ENCODE measurements at regions not wholly inside any gene's neighbourhood (a gene's known extent, or its start where the extent isn't known, plus 50 kb on each side); places are given as distances from the start of the nearest gene placed in this dataset.

- Histone ChIP-seq H3K27ac (ENCODE audit: low read depth, low read length) (no peak overlapping the region), H3K9ac (ENCODE audit: low read depth, low read length) (no peak overlapping the region), H3K9me3 (ENCODE audit: control insufficient read depth, insufficient read depth, low read length) (no peaks in the 10 kb centered on the region), H3K27me3 (ENCODE audit: control insufficient read depth, insufficient read depth, low read length) (no peaks in the 10 kb centered on the region), H3K4me1 (ENCODE audit: control insufficient read depth, insufficient read depth, low read length) (no peaks in the 10 kb centered on the region), H3K4me3 (ENCODE audit: low read depth, low read length) (no peak overlapping the region), H3K36me3 (ENCODE audit: control insufficient read depth, insufficient read depth, low read length) (no peaks in the 10 kb centered on the region)
These were observed 280.1 kb upstream of the GRM7 start for GRCh38 chr3:6580808-6581207.

- Histone ChIP-seq H3K27me3 (ENCODE audit: control insufficient read depth, insufficient read depth, low read length) (no peaks in the 10 kb centered on the region), H3K4me1 (ENCODE audit: control insufficient read depth, insufficient read depth, low read length) (no peaks in the 10 kb centered on the region), H3K9ac (ENCODE audit: low read depth, low read length) (no peak overlapping the region), H3K36me3 (ENCODE audit: control insufficient read depth, insufficient read depth, low read length) (no peaks in the 10 kb centered on the region), H3K9me3 (ENCODE audit: control insufficient read depth, insufficient read depth, low read length) (no peaks in the 10 kb centered on the region), H3K4me3 (ENCODE audit: low read depth, low read length) (no peak overlapping the region), H3K27ac (ENCODE audit: low read depth, low read length) (no peak overlapping the region)
These were observed 275.6 kb upstream of the GRM7 start for GRCh38 chr3:6585360-6585759.

GRCh38 chr3:6600237-6600636 is 260.7 kb upstream of the GRM7 start:
- Histone ChIP-seq H3K4me1 (ENCODE audit: control insufficient read depth, insufficient read depth, low read length) (peaks cover 5% of the 10 kb centered on the region; the same call in 1 of the 2 replicates), H3K4me3 (ENCODE audit: low read depth, low read length) (no peak overlapping the region), H3K36me3 (ENCODE audit: control insufficient read depth, insufficient read depth, low read length) (no peaks in the 10 kb centered on the region), H3K27ac (ENCODE audit: low read depth, low read length) (no peak overlapping the region), H3K27me3 (ENCODE audit: control insufficient read depth, insufficient read depth, low read length) (no peaks in the 10 kb centered on the region), H3K9me3 (ENCODE audit: control insufficient read depth, insufficient read depth, low read length) (no peaks in the 10 kb centered on the region), H3K9ac (ENCODE audit: low read depth, low read length) (no peak overlapping the region)

DNA sequence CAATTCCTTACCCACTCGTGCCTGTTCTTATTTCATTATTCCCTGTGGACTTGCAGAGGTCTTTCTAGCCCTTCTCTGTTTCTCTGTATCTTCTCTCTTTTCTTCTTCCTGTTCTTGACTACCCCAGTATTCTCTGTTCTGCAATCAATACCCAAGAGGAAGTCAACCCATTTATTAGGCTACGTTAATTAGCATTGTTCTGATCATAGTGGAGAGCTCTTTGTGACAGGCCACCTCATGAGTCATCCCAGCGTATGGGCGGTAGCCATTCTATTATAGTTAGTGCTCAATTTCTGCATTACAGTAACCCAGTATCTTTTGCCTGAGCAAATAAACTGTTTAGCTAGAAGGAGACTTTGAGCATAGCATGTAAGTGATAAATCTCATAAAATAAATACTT is 259.5 kb upstream of the GRM7 start:
- no peaks in the 10 kb centered on the region for H3K9me3 ChIP-seq (ENCODE audit: control insufficient read depth, insufficient read depth, low read length)
- no peak overlapping the region for H3K27ac ChIP-seq (ENCODE audit: low read depth, low read length)
- H3K27me3 ChIP-seq (ENCODE audit: control insufficient read depth, insufficient read depth, low read length) = no peaks in the 10 kb centered on the region
- no peaks in the 10 kb centered on the region for H3K36me3 ChIP-seq (ENCODE audit: control insufficient read depth, insufficient read depth, low read length)
- no peak overlapping the region for H3K9ac ChIP-seq (ENCODE audit: low read depth, low read length)
- peaks cover 5% of the 10 kb centered on the region; the same call in 1 of the 2 replicates for H3K4me1 ChIP-seq (ENCODE audit: control insufficient read depth, insufficient read depth, low read length)
- no peak overlapping the region for H3K4me3 ChIP-seq (ENCODE audit: low read depth, low read length)

- no peak overlapping the region for H3K9ac ChIP-seq (ENCODE audit: low read depth, low read length)
- no peak overlapping the region for H3K27ac ChIP-seq (ENCODE audit: low read depth, low read length)
- no peaks in the 10 kb centered on the region for H3K27me3 ChIP-seq (ENCODE audit: control insufficient read depth, insufficient read depth, low read length)
- no peaks in the 10 kb centered on the region for H3K36me3 ChIP-seq (ENCODE audit: control insufficient read depth, insufficient read depth, low read length)
- H3K4me1 ChIP-seq (ENCODE audit: control insufficient read depth, insufficient read depth, low read length) = peaks cover 5% of the 10 kb centered on the region; the same call in 1 of the 2 replicates
- no peak overlapping the region for H3K4me3 ChIP-seq (ENCODE audit: low read depth, low read length)
- H3K9me3 ChIP-seq (ENCODE audit: control insufficient read depth, insufficient read depth, low read length) = no peaks in the 10 kb centered on the region
These were observed 258.6 kb upstream of the GRM7 start for GRCh38 chr3:6602329-6602728.

DNA sequence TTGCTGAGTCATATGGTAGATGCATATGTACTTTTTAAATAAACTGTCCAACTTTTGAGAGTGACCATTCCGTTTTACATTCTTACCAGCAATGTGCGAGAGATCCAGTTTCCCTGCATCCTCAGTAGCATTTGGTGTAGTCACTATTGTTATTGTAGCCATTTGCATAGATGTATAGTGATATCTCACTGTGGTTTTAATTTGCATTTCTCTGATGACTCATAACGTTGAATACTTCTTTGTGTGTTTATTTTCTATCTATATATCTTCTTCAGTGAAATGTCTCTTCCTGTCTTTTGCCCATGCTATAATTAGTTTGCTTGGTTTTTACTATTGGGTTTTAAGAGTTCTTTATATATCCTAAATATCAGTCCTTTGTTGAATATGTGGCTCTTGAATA is 255.7 kb upstream of the GRM7 start:
- Histone ChIP-seq H3K4me1 (ENCODE audit: control insufficient read depth, insufficient read depth, low read length) (peaks cover 5% of the 10 kb centered on the region; the same call in 1 of the 2 replicates), H3K4me3 (ENCODE audit: low read depth, low read length) (no peak overlapping the region)

DNA sequence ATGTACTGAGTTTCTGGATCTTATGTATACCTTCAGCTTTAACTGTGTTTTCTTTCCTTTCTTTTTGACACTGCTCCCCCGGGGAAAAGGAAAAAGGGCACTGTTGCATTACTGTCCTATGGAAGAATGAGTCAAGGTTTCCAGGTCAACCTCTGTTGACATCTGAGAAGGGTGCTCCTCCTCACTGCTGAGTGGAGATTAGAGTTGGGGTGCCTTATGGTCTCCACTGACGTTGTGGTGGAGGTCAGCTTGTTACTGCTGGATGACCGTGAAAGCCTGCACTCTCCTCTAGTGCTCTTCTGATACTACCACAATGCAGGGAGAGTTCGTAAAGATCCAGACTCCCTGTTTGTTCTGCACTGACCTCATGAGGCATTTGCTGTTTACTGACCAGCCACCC is 252.1 kb upstream of the GRM7 start:
- Histone ChIP-seq H3K27me3 (ENCODE audit: control insufficient read depth, insufficient read depth, low read length) (no peaks in the 10 kb centered on the region), H3K9me3 (ENCODE audit: control insufficient read depth, insufficient read depth, low read length) (no peaks in the 10 kb centered on the region), H3K36me3 (ENCODE audit: control insufficient read depth, insufficient read depth, low read length) (no peaks in the 10 kb centered on the region), H3K27ac (ENCODE audit: low read depth, low read length) (no peak overlapping the region), H3K4me1 (ENCODE audit: control insufficient read depth, insufficient read depth, low read length) (peaks cover 5% of the 10 kb centered on the region; the same call in 1 of the 2 replicates), H3K9ac (ENCODE audit: low read depth, low read length) (no peak overlapping the region), H3K4me3 (ENCODE audit: low read depth, low read length) (no peak overlapping the region)

More for the DNA sequence above, 255.7 kb upstream of the GRM7 start:
- H3K36me3 ChIP-seq (ENCODE audit: control insufficient read depth, insufficient read depth, low read length) = no peaks in the 10 kb centered on the region
- no peaks in the 10 kb centered on the region for H3K27me3 ChIP-seq (ENCODE audit: control insufficient read depth, insufficient read depth, low read length)
- H3K27ac ChIP-seq (ENCODE audit: low read depth, low read length) = no peak overlapping the region
- no peak overlapping the region for H3K9ac ChIP-seq (ENCODE audit: low read depth, low read length)
- H3K9me3 ChIP-seq (ENCODE audit: control insufficient read depth, insufficient read depth, low read length) = no peaks in the 10 kb centered on the region

- Histone ChIP-seq H3K9ac (ENCODE audit: low read depth, low read length) (no peak overlapping the region), H3K27ac (ENCODE audit: low read depth, low read length) (no peak overlapping the region), H3K27me3 (ENCODE audit: control insufficient read depth, insufficient read depth, low read length) (no peaks in the 10 kb centered on the region), H3K4me3 (ENCODE audit: low read depth, low read length) (no peak overlapping the region), H3K36me3 (ENCODE audit: control insufficient read depth, insufficient read depth, low read length) (no peaks in the 10 kb centered on the region), H3K4me1 (ENCODE audit: control insufficient read depth, insufficient read depth, low read length) (no peaks in the 10 kb centered on the region), H3K9me3 (ENCODE audit: control insufficient read depth, insufficient read depth, low read length) (no peaks in the 10 kb centered on the region)
These were observed 248.8 kb upstream of the GRM7 start for GRCh38 chr3:6612034-6612616.

DNA sequence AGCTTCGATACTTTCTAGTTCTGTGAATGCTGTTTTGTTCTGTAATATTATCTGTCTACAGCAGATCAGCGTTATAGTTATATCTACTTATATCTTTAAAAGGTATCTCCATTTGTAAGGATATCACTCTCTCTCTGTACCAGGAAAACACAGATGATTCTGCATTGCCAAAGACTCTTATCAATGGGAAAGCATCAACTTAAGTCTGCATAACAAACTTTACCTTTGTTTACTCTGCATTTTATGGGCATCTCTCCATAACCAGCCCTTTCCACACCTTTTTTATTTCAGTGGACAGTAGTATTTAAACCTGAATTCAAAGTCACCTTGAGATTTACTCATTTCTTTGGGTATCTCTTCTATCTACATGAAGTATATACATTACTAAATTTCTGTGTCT is 238.7 kb upstream of the GRM7 start:
- no peak overlapping the region for H3K9ac ChIP-seq (ENCODE audit: low read depth, low read length)
- no peak overlapping the region for H3K4me3 ChIP-seq (ENCODE audit: low read depth, low read length)
- no peaks in the 10 kb centered on the region for H3K36me3 ChIP-seq (ENCODE audit: control insufficient read depth, insufficient read depth, low read length)
- H3K4me1 ChIP-seq (ENCODE audit: control insufficient read depth, insufficient read depth, low read length) = peaks cover 33% of the 10 kb centered on the region
- no peak overlapping the region for H3K27ac ChIP-seq (ENCODE audit: low read depth, low read length)
- H3K27me3 ChIP-seq (ENCODE audit: control insufficient read depth, insufficient read depth, low read length) = no peaks in the 10 kb centered on the region
- no peaks in the 10 kb centered on the region for H3K9me3 ChIP-seq (ENCODE audit: control insufficient read depth, insufficient read depth, low read length)

- no peak overlapping the region for H3K9ac ChIP-seq (ENCODE audit: low read depth, low read length)
- H3K27me3 ChIP-seq (ENCODE audit: control insufficient read depth, insufficient read depth, low read length) = no peaks in the 10 kb centered on the region
- H3K9me3 ChIP-seq (ENCODE audit: control insufficient read depth, insufficient read depth, low read length) = no peaks in the 10 kb centered on the region
- H3K4me1 ChIP-seq (ENCODE audit: control insufficient read depth, insufficient read depth, low read length) = peaks cover 33% of the 10 kb centered on the region
- H3K27ac ChIP-seq (ENCODE audit: low read depth, low read length) = no peak overlapping the region
- no peak overlapping the region for H3K4me3 ChIP-seq (ENCODE audit: low read depth, low read length)
- no peaks in the 10 kb centered on the region for H3K36me3 ChIP-seq (ENCODE audit: control insufficient read depth, insufficient read depth, low read length)
These were observed 238.2 kb upstream of the GRM7 start for GRCh38 chr3:6622712-6623111.

DNA sequence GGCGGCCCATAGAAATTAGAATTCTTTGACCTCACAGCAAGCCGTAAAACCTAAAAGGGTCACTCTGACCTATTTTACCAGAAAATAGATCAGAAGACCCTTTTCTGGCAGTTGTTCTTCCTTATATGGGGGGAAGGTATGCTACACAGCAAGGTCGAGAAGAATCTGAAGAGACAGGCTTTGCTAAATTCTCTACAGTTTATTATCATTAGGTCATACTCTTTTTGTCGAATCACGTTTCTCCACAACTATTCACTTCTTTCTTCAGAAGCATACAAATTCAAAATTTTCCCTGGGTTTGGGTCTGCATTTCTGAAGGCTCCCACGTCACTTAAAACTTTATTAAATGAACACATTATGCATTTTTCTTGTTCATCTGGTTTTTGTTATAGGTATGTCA is 229.5 kb upstream of the GRM7 start:
- no peaks in the 10 kb centered on the region for H3K36me3 ChIP-seq (ENCODE audit: control insufficient read depth, insufficient read depth, low read length)
- no peak overlapping the region for H3K4me3 ChIP-seq (ENCODE audit: low read depth, low read length)
- H3K4me1 ChIP-seq (ENCODE audit: control insufficient read depth, insufficient read depth, low read length) = peaks cover 5% of the 10 kb centered on the region; the same call in 1 of the 2 replicates
- no peaks in the 10 kb centered on the region for H3K27me3 ChIP-seq (ENCODE audit: control insufficient read depth, insufficient read depth, low read length)
- no peaks in the 10 kb centered on the region for H3K9me3 ChIP-seq (ENCODE audit: control insufficient read depth, insufficient read depth, low read length)
- H3K27ac ChIP-seq (ENCODE audit: low read depth, low read length) = no peak overlapping the region
- H3K9ac ChIP-seq (ENCODE audit: low read depth, low read length) = no peak overlapping the region; the same call in 1 of the 2 replicates

Measured in HUES48 (cell line).